Spleen (tissue), 7 donors: ENCODE measurements at regions not wholly inside any gene's neighbourhood (a gene's known extent, or its start where the extent isn't known, plus 50 kb on each side); places are given as distances from the start of the nearest gene placed in this dataset.

ENCODE experiments used
- POLR2A ChIP-seq, 3 donors: fragments of 450-650 bp; IDR thresholded peaks; one replicate each; pipeline ENCODE4 v1.5.1; 2017; ENCODE audit warnings: antibody characterized with exemption in 3 of 3, mild to moderate bottlenecking in 1 of 3
- POLR2AphosphoS5 ChIP-seq, 3 donors: sonication (generic); formaldehyde crosslinking; IDR thresholded peaks; one replicate each; pipeline ENCODE4 v1.5.1; 2017; ENCODE audit warnings: antibody characterized with exemption in 3 of 3
- TF ChIP-seq, protein P1 (sequence below), 11 experiments: fragments of 200-600 bp in 7 of 11; fragments of 450-650 bp in 4 of 11; sonication (generic) in 4 of 11; IDR thresholded peaks in 8 of 11; conservative IDR thresholded peaks in 3 of 11; 1 replicate in 7 of 11; 2 replicates in 4 of 11; pipeline versions ENCODE4 v1.4.0 to v1.8.0; 2016 to 2021; ENCODE audit warnings: antibody characterized with exemption in 11 of 11, inconsistent platforms in 4 of 11, mild to moderate bottlenecking in 1 of 11
- donor health status: DM: no; HTN: no; CAD: no; lungs with moderate emphysema.
- donor health status: DM: no; HTN: no; CAD: no.
- donor health status: DM: no; HTN: no; CAD: no.

DNA sequence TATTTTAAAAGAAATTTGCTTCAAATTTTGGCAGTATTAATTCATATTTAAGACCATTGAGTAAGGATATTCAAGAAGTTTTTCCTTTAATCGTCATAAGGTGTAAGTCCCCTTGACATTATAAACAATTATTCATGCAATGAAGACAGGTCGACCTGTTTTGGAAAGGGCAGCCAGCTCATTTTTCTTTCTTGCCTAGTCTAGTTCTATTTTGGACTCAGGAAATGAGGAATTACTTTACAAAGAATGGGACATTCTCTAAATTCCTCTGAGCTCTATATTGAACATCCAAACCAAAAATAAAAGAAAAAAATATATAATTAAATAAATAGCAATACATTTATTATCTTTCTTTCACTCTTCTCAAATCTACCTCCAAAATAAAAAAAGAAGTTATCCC lies 595.6 kb upstream of the KIF2B start:
- TF ChIP-seq, protein P1, sequence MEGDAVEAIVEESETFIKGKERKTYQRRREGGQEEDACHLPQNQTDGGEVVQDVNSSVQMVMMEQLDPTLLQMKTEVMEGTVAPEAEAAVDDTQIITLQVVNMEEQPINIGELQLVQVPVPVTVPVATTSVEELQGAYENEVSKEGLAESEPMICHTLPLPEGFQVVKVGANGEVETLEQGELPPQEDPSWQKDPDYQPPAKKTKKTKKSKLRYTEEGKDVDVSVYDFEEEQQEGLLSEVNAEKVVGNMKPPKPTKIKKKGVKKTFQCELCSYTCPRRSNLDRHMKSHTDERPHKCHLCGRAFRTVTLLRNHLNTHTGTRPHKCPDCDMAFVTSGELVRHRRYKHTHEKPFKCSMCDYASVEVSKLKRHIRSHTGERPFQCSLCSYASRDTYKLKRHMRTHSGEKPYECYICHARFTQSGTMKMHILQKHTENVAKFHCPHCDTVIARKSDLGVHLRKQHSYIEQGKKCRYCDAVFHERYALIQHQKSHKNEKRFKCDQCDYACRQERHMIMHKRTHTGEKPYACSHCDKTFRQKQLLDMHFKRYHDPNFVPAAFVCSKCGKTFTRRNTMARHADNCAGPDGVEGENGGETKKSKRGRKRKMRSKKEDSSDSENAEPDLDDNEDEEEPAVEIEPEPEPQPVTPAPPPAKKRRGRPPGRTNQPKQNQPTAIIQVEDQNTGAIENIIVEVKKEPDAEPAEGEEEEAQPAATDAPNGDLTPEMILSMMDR (IDR thresholded peaks at IDR 0.05 in 8 of 11, conservative IDR thresholded peaks at IDR 0.05 in 3 of 11), result no peak
- TF ChIP-seq POLR2A (IDR thresholded peaks at IDR 0.05) (no peak), POLR2AphosphoS5 (IDR thresholded peaks at IDR 0.05) (no peak)
